Activated CD4-positive, CD25-positive, alpha-beta regulatory T cell treated with anti-CD3 and anti-CD28 coated beads, Interleukin-2, amount 50 U/mL, for 24 hours (primary cell): ENCODE measurements at regions not wholly inside any gene's neighbourhood (a gene's known extent, or its start where the extent isn't known, plus 50 kb on each side); places are given as distances from the start of the nearest gene placed in this dataset.
"Not testable (repeated sequence)": the region's sequence is repeated elsewhere in the genome, so short reads cannot be mapped to it uniquely, and the experiment has no call there.

ENCODE experiments used
- ATAC-seq, 2 donors: fragments of 150-1000 bp; cut with Tn5 transposase; one replicate each; pipeline ENCODE4 v1.10.0; 2021; ENCODE audit warnings: mild to moderate bottlenecking in 1 of 2, moderate library complexity in 1 of 2

- no peak for ATAC-seq
Measured at GRCh38 chr9:129430940-129431643, 189.8 kb downstream of the C9orf50 start.

GRCh38 chr9:129428864-129429577 is 191.9 kb downstream of the C9orf50 start:
- no peak for ATAC-seq

- ATAC-seq: no peak
Measured at GRCh38 chr9:129427149-129427548, 193.8 kb downstream of the C9orf50 start.

- ATAC-seq: not testable (repeated sequence)
Measured at GRCh38 chr9:129423755-129424154, 197.1 kb downstream of the C9orf50 start.

GRCh38 chr9:129423216-129423615 is 197.7 kb downstream of the C9orf50 start:
- no peak for ATAC-seq

GRCh38 chr9:129422843-129423192 is 198.1 kb downstream of the C9orf50 start:
- no peak for ATAC-seq

- no peak for ATAC-seq
Measured at GRCh38 chr9:129422032-129422842, 198.7 kb downstream of the C9orf50 start.

GRCh38 chr9:129421371-129421770 is 199.5 kb downstream of the C9orf50 start:
- ATAC-seq: no peak

GRCh38 chr9:129420721-129421120 is 200.2 kb downstream of the C9orf50 start:
- ATAC-seq: no peak

GRCh38 chr9:129419382-129419899 is 201.5 kb downstream of the C9orf50 start:
- ATAC-seq: no peak

- ATAC-seq: no peak
Measured at GRCh38 chr9:129418451-129418850, 202.4 kb downstream of the C9orf50 start.

- ATAC-seq: no peak
Measured at GRCh38 chr9:129416821-129417539, 203.9 kb downstream of the C9orf50 start.

GRCh38 chr9:129415942-129416651 is 204.8 kb downstream of the C9orf50 start:
- ATAC-seq: no peak

- ATAC-seq: no peak
Measured at GRCh38 chr9:129414993-129415941, 205.6 kb downstream of the C9orf50 start.

- ATAC-seq: no peak
Measured at GRCh38 chr9:129414377-129414992, 206.4 kb downstream of the C9orf50 start.

- peak; percentile 89 to 90 for ATAC-seq
Measured at GRCh38 chr9:129413537-129414376, 207.1 kb downstream of the C9orf50 start.

- peak; percentile 30 to 47 for ATAC-seq
Measured at GRCh38 chr9:129412814-129413536, 207.9 kb downstream of the C9orf50 start.

GRCh38 chr9:129412176-129412813 is 208.6 kb downstream of the C9orf50 start:
- ATAC-seq: not testable (repeated sequence)
